Calu3 (cell line): ENCODE measurements at regions not wholly inside any gene's neighbourhood (a gene's known extent, or its start where the extent isn't known, plus 50 kb on each side); places are given as distances from the start of the nearest gene placed in this dataset.

Experiments
- BruUV-seq: library from RNA; stranded (reverse); fragments of 400-500 nt; replicated peaks from 2 replicates; lab custom pipeline; 2021; lab: Mats Ljungman, UMichigan
- CTCF ChIA-PET: fragments of 300-600 bp; sonication (Branson Sonifier 250); formaldehyde crosslinking; loops from one replicate; lab custom pipeline; 2022; ENCODE audit warnings: antibody characterized with exemption; lab: Charles Lee
- DNase-seq: peaks from one replicate; pipeline ENCODE4 v3.0.0; 2022
- H3K27ac Mint-ChIP-seq: one replicate; pipeline ENCODE4 v1.8.0; 2022; ENCODE audit warnings: mixed read lengths; ENCODE audit not compliant: unreplicated experiment
- H3K27me3 Mint-ChIP-seq: one replicate; pipeline ENCODE4 v1.8.0; 2022; ENCODE audit warnings: mixed read lengths; ENCODE audit not compliant: unreplicated experiment
- H3K36me3 Mint-ChIP-seq: one replicate; pipeline ENCODE4 v1.8.0; 2022; ENCODE audit warnings: mild to moderate bottlenecking, moderate library complexity, mixed read lengths; ENCODE audit not compliant: insufficient read depth, unreplicated experiment
- H3K4me1 Mint-ChIP-seq: one replicate; pipeline ENCODE4 v1.8.0; 2022; ENCODE audit warnings: mild to moderate bottlenecking, low read depth, mixed read lengths; ENCODE audit not compliant: unreplicated experiment
- H3K4me3 Mint-ChIP-seq: one replicate; pipeline ENCODE4 v1.8.0; 2022; ENCODE audit warnings: mild to moderate bottlenecking, low read depth, moderate library complexity, mixed read lengths; ENCODE audit not compliant: unreplicated experiment
- H3K9me3 Mint-ChIP-seq: one replicate; pipeline ENCODE4 v1.8.0; 2022; ENCODE audit warnings: low read depth, mixed read lengths; ENCODE audit not compliant: unreplicated experiment
- intact Hi-C: fragments of 100-400 bp; cut with micrococcal nuclease; formaldehyde crosslinking; loops from one replicate; pipeline ENCODE4 v1.10.0; 2022; ENCODE audit not compliant: unreplicated experiment
- TF ChIP-seq, protein P1 (sequence below): fragments of 200-600 bp; IDR thresholded peaks from one replicate; pipeline ENCODE4 v1.8.0; 2022; ENCODE audit warnings: antibody characterized with exemption; ENCODE audit not compliant: unreplicated experiment

DNA sequence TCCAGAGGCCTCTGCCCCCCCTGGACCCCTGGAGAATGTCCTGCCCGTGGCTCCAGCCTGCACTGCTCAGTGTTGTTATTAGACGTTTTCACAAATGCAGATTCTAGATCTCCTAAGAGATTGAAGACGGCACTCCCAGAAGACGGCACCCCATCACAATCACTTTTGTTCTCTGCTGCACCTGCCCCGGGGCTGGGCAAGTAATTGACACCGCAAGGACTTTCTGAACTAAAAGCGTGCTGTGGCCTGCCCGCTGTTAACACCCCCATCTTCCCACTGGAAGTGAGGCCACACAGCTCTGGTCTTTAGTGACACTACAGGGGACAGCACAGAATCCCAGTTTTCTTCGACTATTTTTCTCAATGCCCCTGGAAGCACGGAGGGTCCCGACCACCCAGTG is 256.9 kb downstream of the ENGASE start:
- Mint-ChIP-seq H3K27ac (no peak overlapping the region), H3K4me1 (no peaks in the 10 kb centered on the region), H3K27me3 (peaks cover 100% of the 10 kb centered on the region), H3K36me3 (no peaks in the 10 kb centered on the region), H3K4me3 (no peak overlapping the region), H3K9me3 (no peaks in the 10 kb centered on the region)
- intact Hi-C loops: no loop called here
- DNase-seq: no peak
- CTCF ChIA-PET: no interaction called here
- TF ChIP-seq, protein P1, sequence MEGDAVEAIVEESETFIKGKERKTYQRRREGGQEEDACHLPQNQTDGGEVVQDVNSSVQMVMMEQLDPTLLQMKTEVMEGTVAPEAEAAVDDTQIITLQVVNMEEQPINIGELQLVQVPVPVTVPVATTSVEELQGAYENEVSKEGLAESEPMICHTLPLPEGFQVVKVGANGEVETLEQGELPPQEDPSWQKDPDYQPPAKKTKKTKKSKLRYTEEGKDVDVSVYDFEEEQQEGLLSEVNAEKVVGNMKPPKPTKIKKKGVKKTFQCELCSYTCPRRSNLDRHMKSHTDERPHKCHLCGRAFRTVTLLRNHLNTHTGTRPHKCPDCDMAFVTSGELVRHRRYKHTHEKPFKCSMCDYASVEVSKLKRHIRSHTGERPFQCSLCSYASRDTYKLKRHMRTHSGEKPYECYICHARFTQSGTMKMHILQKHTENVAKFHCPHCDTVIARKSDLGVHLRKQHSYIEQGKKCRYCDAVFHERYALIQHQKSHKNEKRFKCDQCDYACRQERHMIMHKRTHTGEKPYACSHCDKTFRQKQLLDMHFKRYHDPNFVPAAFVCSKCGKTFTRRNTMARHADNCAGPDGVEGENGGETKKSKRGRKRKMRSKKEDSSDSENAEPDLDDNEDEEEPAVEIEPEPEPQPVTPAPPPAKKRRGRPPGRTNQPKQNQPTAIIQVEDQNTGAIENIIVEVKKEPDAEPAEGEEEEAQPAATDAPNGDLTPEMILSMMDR: no peak
- BruUV-seq: no TSS peak

DNA sequence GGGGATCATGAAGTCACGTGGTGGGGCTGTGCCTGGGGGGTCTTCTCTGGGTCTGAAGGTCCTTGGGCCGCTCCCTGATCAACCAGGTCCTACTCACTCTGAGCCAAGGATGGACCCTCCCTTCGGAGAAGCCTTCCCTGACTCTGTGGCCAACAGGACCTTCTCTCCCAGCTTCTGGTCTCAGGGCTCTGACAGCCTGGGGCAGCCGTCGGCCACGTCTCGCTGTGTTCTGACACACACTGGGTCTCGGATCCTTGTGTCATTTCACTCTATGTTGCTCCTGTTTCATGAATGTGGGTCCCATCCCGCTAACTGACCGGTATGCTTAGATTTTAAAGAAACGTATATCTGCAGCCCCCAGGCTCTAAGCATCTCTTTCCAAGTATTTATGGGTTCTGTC is 256.1 kb downstream of the ENGASE start:
- CTCF ChIA-PET: no interaction called here
- Mint-ChIP-seq H3K27ac (no peak overlapping the region), H3K9me3 (no peaks in the 10 kb centered on the region), H3K27me3 (peaks cover 100% of the 10 kb centered on the region), H3K4me1 (no peaks in the 10 kb centered on the region), H3K36me3 (no peaks in the 10 kb centered on the region), H3K4me3 (no peak overlapping the region)
- intact Hi-C loops: no loop called here
- no peak for DNase-seq
- no TSS peak for BruUV-seq
- TF ChIP-seq, protein P1: no peak

DNA sequence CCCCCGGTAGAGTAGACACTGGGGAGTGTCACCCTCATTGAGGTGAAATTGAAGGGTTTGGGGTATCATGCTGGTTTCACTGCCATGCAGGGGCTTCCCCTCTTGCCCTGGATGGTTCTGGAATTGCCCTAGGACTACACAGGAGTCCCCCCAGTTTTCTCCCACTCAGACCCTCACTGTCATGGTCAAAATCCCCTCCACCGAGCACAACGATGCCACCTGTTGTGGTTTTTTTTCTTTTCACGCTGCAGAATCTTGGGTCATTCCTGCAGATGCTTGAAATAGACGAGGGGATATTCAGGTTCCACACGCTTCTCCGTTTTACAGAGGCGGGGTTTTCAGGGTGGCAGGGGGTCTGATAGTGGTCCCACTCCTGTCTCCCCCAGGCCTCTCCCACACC is 255.6 kb downstream of the ENGASE start:
- Mint-ChIP-seq H3K4me1 (no peaks in the 10 kb centered on the region), H3K27ac (no peak overlapping the region), H3K27me3 (peaks cover 100% of the 10 kb centered on the region), H3K9me3 (no peaks in the 10 kb centered on the region), H3K36me3 (no peaks in the 10 kb centered on the region), H3K4me3 (no peak overlapping the region)
- TF ChIP-seq, protein P1: no peak
- intact Hi-C loops: no loop called here
- CTCF ChIA-PET: no interaction called here
- DNase-seq: no peak
- no TSS peak for BruUV-seq

DNA sequence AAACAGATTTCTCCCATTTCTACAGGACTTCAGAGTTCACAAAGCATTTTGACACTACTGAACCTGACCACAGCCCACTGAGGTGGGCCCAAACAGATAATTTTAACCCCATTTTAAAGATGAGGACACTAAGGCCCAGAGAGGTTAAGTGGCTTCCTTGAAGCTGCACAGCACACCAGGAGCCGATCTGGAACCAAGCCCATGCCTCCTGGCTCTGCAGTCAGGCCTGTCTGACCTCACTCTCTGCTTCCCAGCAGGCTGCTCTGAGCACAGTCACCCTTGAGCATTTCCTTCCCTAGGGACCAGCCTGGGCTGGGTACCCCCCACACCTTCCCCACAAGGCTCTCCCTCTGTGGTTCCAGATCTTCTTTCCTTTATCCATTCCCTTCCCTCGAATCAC is 252.2 kb downstream of the ENGASE start:
- H3K27me3 Mint-ChIP-seq: peaks cover 90% of the 10 kb centered on the region
- CTCF ChIA-PET: no interaction called here

More for the DNA sequence above, 252.2 kb downstream of the ENGASE start:
- no TSS peak for BruUV-seq
- Mint-ChIP-seq H3K4me1 (no peaks in the 10 kb centered on the region), H3K9me3 (no peaks in the 10 kb centered on the region), H3K36me3 (no peaks in the 10 kb centered on the region), H3K27ac (no peak overlapping the region), H3K4me3 (no peak overlapping the region)
- DNase-seq: no peak
- TF ChIP-seq, protein P1: no peak
- intact Hi-C loops: no loop called here
